ENCODE measurements at regions not wholly inside any gene's neighbourhood (a gene's known extent, or its start where the extent isn't known, plus 50 kb on each side); places are given as distances from the start of the nearest gene placed in this dataset.
A peak's percentile ranks its signal among the peaks of the same experiment; 100 is the strongest.

GRCh38 chr3:13146643-13147143 is 73.5 kb upstream of the IQSEC1 start:
- ATAC-seq (replicated peaks in 1 of 2) = no peak
- DNase-seq = no peak
- H3K9me3 Mint-ChIP-seq = no peaks in the 10 kb centered on the region
- peaks cover 10% of the 10 kb centered on the region for H3K4me1 Mint-ChIP-seq (ENCODE audit: low read depth)
- no peak overlapping the region for H3K27ac Mint-ChIP-seq
- H3K4me3 Mint-ChIP-seq = no peak overlapping the region
- H3K27me3 Mint-ChIP-seq (ENCODE audit: low read depth) = no peaks in the 10 kb centered on the region
- no peaks in the 10 kb centered on the region for H3K36me3 Mint-ChIP-seq (ENCODE audit: insufficient read depth in 2 of 2)

DNA sequence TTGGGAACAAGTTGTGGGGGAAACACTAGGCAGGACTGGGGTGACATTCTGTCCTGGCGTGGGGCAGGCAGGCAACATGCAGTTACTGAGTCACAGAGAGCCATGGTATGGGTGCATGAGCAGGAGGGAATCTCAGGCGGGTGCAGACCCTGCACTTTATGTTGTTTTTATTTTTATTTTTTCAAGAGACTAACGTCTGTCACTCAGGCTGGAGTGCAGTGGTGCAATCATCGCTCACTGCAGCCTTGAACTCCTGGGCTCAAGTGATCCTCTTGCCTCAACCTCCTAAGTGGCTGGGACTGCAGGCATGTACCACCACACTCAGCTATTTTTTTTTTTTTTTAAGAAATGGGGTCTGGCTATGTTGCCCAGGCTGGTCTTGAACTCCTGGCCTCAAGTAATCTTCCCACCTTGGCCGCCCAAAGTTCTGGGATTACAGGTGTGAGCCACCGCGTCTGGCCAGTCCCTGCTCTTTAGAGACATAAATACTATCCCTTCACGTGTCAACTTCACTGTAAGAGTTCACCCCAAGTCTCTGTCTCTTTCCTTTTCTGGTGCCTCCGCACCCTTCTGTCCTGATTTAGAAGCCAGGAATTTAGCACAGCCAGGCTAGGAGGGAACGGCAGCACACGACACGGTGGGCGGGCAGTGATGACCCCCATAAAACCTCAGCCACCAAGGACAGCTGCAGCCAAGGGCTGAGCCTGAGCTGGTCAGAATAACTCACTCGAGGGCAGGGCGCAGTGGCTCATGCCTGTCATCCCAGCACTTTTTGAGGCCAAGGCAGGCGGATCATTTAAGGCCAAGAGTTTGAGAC is 72.8 kb upstream of the IQSEC1 start:
- no peak for DNase-seq
- ATAC-seq (replicated peaks in 1 of 2) = no peak
- peaks cover 10% of the 10 kb centered on the region for H3K4me1 Mint-ChIP-seq (ENCODE audit: low read depth)
- no peaks in the 10 kb centered on the region for H3K36me3 Mint-ChIP-seq (ENCODE audit: insufficient read depth in 2 of 2)
- H3K27ac Mint-ChIP-seq = no peak overlapping the region
- H3K9me3 Mint-ChIP-seq = no peaks in the 10 kb centered on the region
- H3K4me3 Mint-ChIP-seq = no peak overlapping the region
- no peaks in the 10 kb centered on the region for H3K27me3 Mint-ChIP-seq (ENCODE audit: low read depth)

- no peak for ATAC-seq (replicated peaks in 1 of 2)
- H3K27me3 Mint-ChIP-seq (ENCODE audit: low read depth) = no peaks in the 10 kb centered on the region
These were observed 72.0 kb upstream of the IQSEC1 start for GRCh38 chr3:13145131-13145825.

GRCh38 chr3:13144163-13145023 is 71.2 kb upstream of the IQSEC1 start:
- H3K27ac Mint-ChIP-seq = no peak overlapping the region
- H3K9me3 Mint-ChIP-seq = no peaks in the 10 kb centered on the region
- H3K4me1 Mint-ChIP-seq (ENCODE audit: low read depth) = peaks cover under 1% of the 10 kb centered on the region
- no peak overlapping the region for H3K4me3 Mint-ChIP-seq
- no peaks in the 10 kb centered on the region for H3K36me3 Mint-ChIP-seq (ENCODE audit: insufficient read depth in 2 of 2)
- ATAC-seq (replicated peaks in 1 of 2) (no peak), DNase-seq (no peak)
- H3K27me3 Mint-ChIP-seq (ENCODE audit: low read depth) = no peaks in the 10 kb centered on the region

More at GRCh38 chr3:13145131-13145825, 72.0 kb upstream of the IQSEC1 start:
- H3K4me3 Mint-ChIP-seq = no peak overlapping the region
- H3K27ac Mint-ChIP-seq = no peak overlapping the region
- H3K36me3 Mint-ChIP-seq (ENCODE audit: insufficient read depth in 2 of 2) = no peaks in the 10 kb centered on the region
- DNase-seq = no peak
- peaks cover 9% of the 10 kb centered on the region for H3K4me1 Mint-ChIP-seq (ENCODE audit: low read depth)
- no peaks in the 10 kb centered on the region for H3K9me3 Mint-ChIP-seq

DNA sequence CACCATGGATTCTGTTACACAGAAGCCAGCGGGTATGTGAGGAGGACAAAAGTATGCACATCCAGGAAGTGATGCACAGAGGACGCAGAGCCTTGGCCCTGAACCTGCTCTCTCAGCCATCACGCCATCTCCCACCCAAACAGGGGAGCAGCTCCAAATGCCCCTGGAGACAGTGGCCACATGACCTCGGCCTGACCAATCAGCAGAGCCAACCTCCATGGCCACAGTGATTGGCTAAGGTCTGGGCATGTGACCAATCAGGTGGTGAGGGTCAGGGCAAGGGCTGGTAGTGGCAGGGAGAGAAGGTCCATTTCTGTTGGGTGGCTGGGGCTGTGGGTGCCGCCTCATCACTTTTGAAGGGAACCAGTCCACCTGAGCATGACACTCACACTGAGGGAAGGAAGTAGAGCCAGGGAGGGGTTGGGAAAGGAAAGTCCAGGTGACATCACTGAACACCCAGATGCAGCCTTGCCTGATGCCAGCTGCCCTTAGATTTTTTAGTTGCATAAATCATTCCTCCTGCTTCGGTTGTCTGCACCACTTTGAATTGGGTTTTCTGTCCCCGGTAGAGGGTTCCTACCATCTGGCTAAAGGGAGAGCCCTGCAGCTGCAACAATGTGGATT is 70.3 kb upstream of the IQSEC1 start:
- no peak overlapping the region for H3K27ac Mint-ChIP-seq
- H3K27me3 Mint-ChIP-seq (ENCODE audit: low read depth) = no peaks in the 10 kb centered on the region
- no peak for ATAC-seq (replicated peaks in 1 of 2)
- H3K9me3 Mint-ChIP-seq = no peaks in the 10 kb centered on the region
- H3K4me3 Mint-ChIP-seq = no peak overlapping the region
- H3K36me3 Mint-ChIP-seq (ENCODE audit: insufficient read depth in 2 of 2) = no peaks in the 10 kb centered on the region
- H3K4me1 Mint-ChIP-seq (ENCODE audit: low read depth) = no peaks in the 10 kb centered on the region
- no peak for DNase-seq

GRCh38 chr3:13142552-13143380 is 69.5 kb upstream of the IQSEC1 start:
- no peaks in the 10 kb centered on the region for H3K9me3 Mint-ChIP-seq
- H3K36me3 Mint-ChIP-seq (ENCODE audit: insufficient read depth in 2 of 2) = no peaks in the 10 kb centered on the region
- no peak for DNase-seq
- H3K27me3 Mint-ChIP-seq (ENCODE audit: low read depth) = no peaks in the 10 kb centered on the region
- no peak overlapping the region for H3K27ac Mint-ChIP-seq
- no peak overlapping the region for H3K4me3 Mint-ChIP-seq
- no peak for ATAC-seq (replicated peaks in 1 of 2)
- no peaks in the 10 kb centered on the region for H3K4me1 Mint-ChIP-seq (ENCODE audit: low read depth)

GRCh38 chr3:13141991-13142412 is 68.8 kb upstream of the IQSEC1 start:
- no peaks in the 10 kb centered on the region for H3K36me3 Mint-ChIP-seq (ENCODE audit: insufficient read depth in 2 of 2)
- no peak overlapping the region for H3K4me3 Mint-ChIP-seq
- peak; percentile 8 to 19 for DNase-seq
- no peaks in the 10 kb centered on the region for H3K27me3 Mint-ChIP-seq (ENCODE audit: low read depth)
- ATAC-seq (replicated peaks in 1 of 2) = no peak
- H3K9me3 Mint-ChIP-seq = no peaks in the 10 kb centered on the region
- no peak overlapping the region for H3K27ac Mint-ChIP-seq
- no peaks in the 10 kb centered on the region for H3K4me1 Mint-ChIP-seq (ENCODE audit: low read depth)

DNA sequence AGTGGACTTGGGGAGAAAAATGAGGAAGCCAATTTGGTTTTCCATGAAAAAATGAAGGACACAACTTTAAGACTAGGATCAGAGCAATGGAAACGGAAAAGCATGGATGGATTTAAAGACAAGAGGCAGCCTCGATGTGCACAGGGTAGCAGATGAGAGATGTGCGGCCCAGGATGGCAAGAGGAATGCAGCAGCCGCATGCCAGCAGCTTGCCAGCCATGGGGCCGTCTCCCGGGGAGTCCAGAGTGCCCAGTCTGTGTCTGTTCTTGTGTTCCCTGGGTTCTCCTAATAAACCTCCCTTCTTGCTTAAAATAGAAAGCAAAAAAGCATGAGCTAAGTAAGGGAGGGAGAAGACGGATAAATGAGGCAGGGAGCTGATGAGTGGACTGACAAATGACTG is 68.0 kb upstream of the IQSEC1 start:
- H3K36me3 Mint-ChIP-seq (ENCODE audit: insufficient read depth in 2 of 2) = no peaks in the 10 kb centered on the region
- H3K4me1 Mint-ChIP-seq (ENCODE audit: low read depth) = no peaks in the 10 kb centered on the region
- ATAC-seq (replicated peaks in 1 of 2) = no peak
- H3K27me3 Mint-ChIP-seq (ENCODE audit: low read depth) = no peaks in the 10 kb centered on the region
- DNase-seq = no peak
- no peak overlapping the region for H3K4me3 Mint-ChIP-seq
- no peaks in the 10 kb centered on the region for H3K9me3 Mint-ChIP-seq
- H3K27ac Mint-ChIP-seq = no peak overlapping the region

GRCh38 chr3:13140596-13140995 is 67.4 kb upstream of the IQSEC1 start:
- H3K27ac Mint-ChIP-seq = no peak overlapping the region
- no peaks in the 10 kb centered on the region for H3K36me3 Mint-ChIP-seq (ENCODE audit: insufficient read depth in 2 of 2)
- DNase-seq = no peak
- H3K4me3 Mint-ChIP-seq = no peak overlapping the region
- ATAC-seq (replicated peaks in 1 of 2) = no peak
- no peaks in the 10 kb centered on the region for H3K9me3 Mint-ChIP-seq
- H3K27me3 Mint-ChIP-seq (ENCODE audit: low read depth) = no peaks in the 10 kb centered on the region
- H3K4me1 Mint-ChIP-seq (ENCODE audit: low read depth) = no peaks in the 10 kb centered on the region

GRCh38 chr3:13139471-13140065 is 66.3 kb upstream of the IQSEC1 start:
- Mint-ChIP-seq H3K4me1 (ENCODE audit: low read depth) (no peaks in the 10 kb centered on the region), H3K36me3 (ENCODE audit: insufficient read depth in 2 of 2) (no peaks in the 10 kb centered on the region), H3K27ac (no peak overlapping the region), H3K9me3 (no peaks in the 10 kb centered on the region), H3K4me3 (no peak overlapping the region), H3K27me3 (ENCODE audit: low read depth) (no peaks in the 10 kb centered on the region)
- ATAC-seq (replicated peaks in 1 of 2) (no peak), DNase-seq (no peak)

DNA sequence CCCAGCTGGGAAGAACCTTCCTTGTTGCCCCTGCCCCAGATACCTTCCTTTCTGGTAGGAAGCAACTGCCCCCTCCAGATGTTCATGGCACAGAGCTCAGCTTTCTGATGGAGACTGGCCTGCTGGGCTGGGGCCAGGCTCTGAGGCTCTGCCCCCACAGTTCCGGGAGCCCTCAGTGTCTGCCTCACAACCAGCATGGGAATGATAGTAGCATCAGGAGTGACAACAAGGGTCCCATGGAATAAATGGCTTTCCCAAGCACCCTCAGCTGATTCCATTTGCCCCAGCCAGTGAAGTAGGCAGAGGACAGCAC is 65.6 kb upstream of the IQSEC1 start:
- DNase-seq = no peak
- H3K27ac Mint-ChIP-seq = no peak overlapping the region
- no peaks in the 10 kb centered on the region for H3K36me3 Mint-ChIP-seq (ENCODE audit: insufficient read depth in 2 of 2)
- no peaks in the 10 kb centered on the region for H3K9me3 Mint-ChIP-seq
- H3K4me1 Mint-ChIP-seq (ENCODE audit: low read depth) = no peaks in the 10 kb centered on the region
- no peaks in the 10 kb centered on the region for H3K27me3 Mint-ChIP-seq (ENCODE audit: low read depth)
- H3K4me3 Mint-ChIP-seq = no peak overlapping the region
- ATAC-seq (replicated peaks in 1 of 2) = no peak

Measured in activated T-cell treated with anti-CD3 and anti-CD28 coated beads, Interleukin-2, amount 50 U/mL, for 72 hours (primary cell).